ENCODE measurements at regions not wholly inside any gene's neighbourhood (a gene's known extent, or its start where the extent isn't known, plus 50 kb on each side); places are given as distances from the start of the nearest gene placed in this dataset.
A peak's percentile ranks its signal among the peaks of the same experiment; 100 is the strongest.

GRCh38 chr1:227449741-227450441 is 113.5 kb upstream of the ZNF678 start:
- Histone ChIP-seq H3K36me3 (ENCODE audit: control insufficient read depth in 1 of 2, insufficient read depth in 2 of 2, low read length in 2 of 2) (no peaks in the 10 kb centered on the region), H3K27ac (ENCODE audit: low read depth, low read length) (no peak overlapping the region), H3K9me3 (ENCODE audit: control insufficient read depth in 1 of 2, insufficient read depth in 1 of 2, low read depth in 1 of 2, low read length in 2 of 2) (no peaks in the 10 kb centered on the region), H3K9me2 (ENCODE audit: insufficient read depth) (no peaks in the 10 kb centered on the region), H4K20me1 (ENCODE audit: insufficient read depth) (no peaks in the 10 kb centered on the region), H3K79me2 (ENCODE audit: insufficient read depth, low read length) (no peaks in the 10 kb centered on the region), H3K4me3 (replicated peaks in 1 of 2; ENCODE audit: low read depth in 1 of 2, low read length in 2 of 2) (no peak overlapping the region), H3K4me1 (ENCODE audit: control insufficient read depth in 1 of 2, insufficient read depth in 2 of 2, low read length in 2 of 2) (no peaks in the 10 kb centered on the region), H3K4me2 (ENCODE audit: low read length) (no peak overlapping the region), H3K27me3 (ENCODE audit: insufficient read depth, low read length) (peaks cover 4% of the 10 kb centered on the region; the same call in 1 of the 2 replicates), H3K9ac (ENCODE audit: low read length) (no peak overlapping the region), H2AFZ (ENCODE audit: low read depth, low read length, poor library complexity, severe bottlenecking) (no peak overlapping the region)
- RAD21 ChIA-PET (ENCODE audit: low non-redundant PET in 1 of 2, low total read pairs in 2 of 2, uncharacterized antibody in 2 of 2, unreplicated experiment in 2 of 2), result interaction anchor here in 1 of 2 experiments (1.0 kb wide), 1 partner anchor 504 kb away, joined by 3 read pairs; no protein-coding TSS in a partner anchor
- no TSS peak for BruUV-seq (replicated peaks)
- ATAC-seq (no peak), DNase-seq (ENCODE audit: low read depth, low spot score) (no peak)
- CTCF ChIA-PET, result interaction anchor here (0.7 to 1.1 kb wide), 3 partner anchors 9 to 504 kb away, joined by 3 to 5 read pairs (median 4); no protein-coding TSS in a partner anchor
- POLR2A ChIA-PET, result no interaction called here
- intact Hi-C loops (cut with micrococcal nuclease), result no loop called here
- TF ChIP-seq CEBPB (IDR thresholded peaks at IDR 0.05; ENCODE audit: low read depth) (no peak), ZFX (IDR thresholded peaks at IDR 0.05) (no peak), MAX (IDR thresholded peaks at IDR 0.05) (no peak), SRF (IDR thresholded peaks at IDR 0.05; ENCODE audit: low read depth) (no peak), SP1 (IDR thresholded peaks at IDR 0.05; ENCODE audit: low read depth) (no peak), POLR2A (IDR thresholded peaks at IDR 0.05; ENCODE audit: borderline replicate concordance, extremely low read depth, insufficient read depth, insufficient read length) (no peak), CBX3 (IDR thresholded peaks at IDR 0.05; ENCODE audit: low read depth) (no peak), ZNF274 (IDR thresholded peaks at IDR 0.05; ENCODE audit: low read depth, low read length) (no peak), EZH2phosphoT487 (IDR thresholded peaks at IDR 0.05; ENCODE audit: borderline replicate concordance) (no peak)

GRCh38 chr1:227449051-227449450 is 114.3 kb upstream of the ZNF678 start:
- DNase-seq (ENCODE audit: low read depth, low spot score) (no peak), ATAC-seq (peak; percentile 83)
- BruUV-seq (replicated peaks), result no TSS peak
- intact Hi-C loops (cut with micrococcal nuclease), result no loop called here
- Histone ChIP-seq H2AFZ (ENCODE audit: low read depth, low read length, poor library complexity, severe bottlenecking) (no peak overlapping the region), H3K4me3 (replicated peaks in 1 of 2; ENCODE audit: low read depth in 1 of 2, low read length in 2 of 2) (no peak overlapping the region), H3K27me3 (ENCODE audit: insufficient read depth, low read length) (peaks cover 2% of the 10 kb centered on the region; the same call in 1 of the 2 replicates), H3K36me3 (ENCODE audit: control insufficient read depth in 1 of 2, insufficient read depth in 2 of 2, low read length in 2 of 2) (no peaks in the 10 kb centered on the region), H3K9me3 (ENCODE audit: control insufficient read depth in 1 of 2, insufficient read depth in 1 of 2, low read depth in 1 of 2, low read length in 2 of 2) (no peaks in the 10 kb centered on the region), H4K20me1 (ENCODE audit: insufficient read depth) (no peaks in the 10 kb centered on the region), H3K79me2 (ENCODE audit: insufficient read depth, low read length) (no peaks in the 10 kb centered on the region), H3K4me1 (ENCODE audit: control insufficient read depth in 1 of 2, insufficient read depth in 2 of 2, low read length in 2 of 2) (no peaks in the 10 kb centered on the region), H3K27ac (ENCODE audit: low read depth, low read length) (no peak overlapping the region), H3K4me2 (ENCODE audit: low read length) (no peak overlapping the region), H3K9me2 (ENCODE audit: insufficient read depth) (no peaks in the 10 kb centered on the region), H3K9ac (ENCODE audit: low read length) (no peak overlapping the region)
- RAD21 ChIA-PET (ENCODE audit: low non-redundant PET in 1 of 2, low total read pairs in 2 of 2, uncharacterized antibody in 2 of 2, unreplicated experiment in 2 of 2), result interaction anchor here in 1 of 2 experiments (1.0 kb wide), 1 partner anchor 504 kb away, joined by 3 read pairs; no protein-coding TSS in a partner anchor
- POLR2A ChIA-PET, result no interaction called here
- CTCF ChIA-PET, result interaction anchor here (0.7 to 1.1 kb wide), 3 partner anchors 8 to 505 kb away, joined by 3 to 5 read pairs (median 4); no protein-coding TSS in a partner anchor
- TF ChIP-seq SP1 (IDR thresholded peaks at IDR 0.05; ENCODE audit: low read depth) (no peak), POLR2A (IDR thresholded peaks at IDR 0.05; ENCODE audit: borderline replicate concordance, extremely low read depth, insufficient read depth, insufficient read length) (no peak), EGR1 (IDR thresholded peaks at IDR 0.05; ENCODE audit: low read depth) (no peak), EZH2 (IDR thresholded peaks at IDR 0.05) (no peak), RAD21 (IDR thresholded peaks at IDR 0.05; ENCODE audit: low read depth) (peak; percentile 51), REST (IDR thresholded peaks at IDR 0.05; ENCODE audit: low read depth) (no peak), MAX (IDR thresholded peaks at IDR 0.05) (no peak), ZFX (IDR thresholded peaks at IDR 0.05) (no peak), CBX3 (IDR thresholded peaks at IDR 0.05; ENCODE audit: low read depth) (no peak), CTCF (IDR thresholded peaks at IDR 0.05 in 2 of 3, conservative IDR thresholded peaks at IDR 0.05 in 1 of 3; ENCODE audit: borderline replicate concordance in 1 of 3, insufficient read depth in 1 of 3, low read depth in 2 of 3, low read length in 2 of 3) (peak; percentile 46 to 55 (median 48); a peak in 5 of 6 replicates)
